ENCODE measurements at regions not wholly inside any gene's neighbourhood (a gene's known extent, or its start where the extent isn't known, plus 50 kb on each side); places are given as distances from the start of the nearest gene placed in this dataset.

DNA sequence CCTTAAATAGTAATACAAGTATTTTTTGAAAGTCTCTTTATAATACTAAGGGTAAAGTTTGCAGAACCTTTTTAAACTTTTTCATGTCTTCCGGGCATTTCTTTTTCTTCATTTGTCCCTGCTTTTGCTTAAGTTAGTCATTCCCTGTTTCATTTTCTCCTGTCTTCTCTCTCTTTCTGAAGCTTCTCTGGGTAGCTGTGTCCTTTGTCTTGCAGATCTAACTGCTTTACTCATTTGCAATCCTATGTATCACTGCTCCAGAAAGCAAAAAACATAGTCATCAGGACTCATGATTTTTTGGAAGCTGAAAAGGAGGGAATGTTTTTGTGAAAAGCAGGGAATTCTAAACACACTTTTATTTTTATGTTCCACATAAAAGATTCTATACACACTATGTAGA lies 301.7 kb downstream of the MRPS30 start:
- H3K4me3 Mint-ChIP-seq, result no peak overlapping the region
- TF ChIP-seq EZH2 (IDR thresholded peaks at IDR 0.05; ENCODE audit: borderline replicate concordance, insufficient read depth, low read depth, low read length, poor library complexity, severe bottlenecking), result no peak
- TF ChIP-seq, protein P1, sequence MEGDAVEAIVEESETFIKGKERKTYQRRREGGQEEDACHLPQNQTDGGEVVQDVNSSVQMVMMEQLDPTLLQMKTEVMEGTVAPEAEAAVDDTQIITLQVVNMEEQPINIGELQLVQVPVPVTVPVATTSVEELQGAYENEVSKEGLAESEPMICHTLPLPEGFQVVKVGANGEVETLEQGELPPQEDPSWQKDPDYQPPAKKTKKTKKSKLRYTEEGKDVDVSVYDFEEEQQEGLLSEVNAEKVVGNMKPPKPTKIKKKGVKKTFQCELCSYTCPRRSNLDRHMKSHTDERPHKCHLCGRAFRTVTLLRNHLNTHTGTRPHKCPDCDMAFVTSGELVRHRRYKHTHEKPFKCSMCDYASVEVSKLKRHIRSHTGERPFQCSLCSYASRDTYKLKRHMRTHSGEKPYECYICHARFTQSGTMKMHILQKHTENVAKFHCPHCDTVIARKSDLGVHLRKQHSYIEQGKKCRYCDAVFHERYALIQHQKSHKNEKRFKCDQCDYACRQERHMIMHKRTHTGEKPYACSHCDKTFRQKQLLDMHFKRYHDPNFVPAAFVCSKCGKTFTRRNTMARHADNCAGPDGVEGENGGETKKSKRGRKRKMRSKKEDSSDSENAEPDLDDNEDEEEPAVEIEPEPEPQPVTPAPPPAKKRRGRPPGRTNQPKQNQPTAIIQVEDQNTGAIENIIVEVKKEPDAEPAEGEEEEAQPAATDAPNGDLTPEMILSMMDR (IDR thresholded peaks at IDR 0.05), result no peak
- H3K4me1 ChIP-seq (ENCODE audit: control insufficient read depth in 2 of 2, insufficient read depth in 2 of 2, low read length in 2 of 2), result no peaks in the 10 kb centered on the region
- no peak overlapping the region for H2AFZ ChIP-seq (ENCODE audit: insufficient read depth, low read depth, low read length, poor library complexity, severe bottlenecking)
- ATAC-seq (ENCODE audit: low read depth), result no peak
- no peaks in the 10 kb centered on the region for H3K27me3 Mint-ChIP-seq
- H4K20me1 ChIP-seq (ENCODE audit: control insufficient read depth, insufficient read depth, low read length, poor library complexity, severe bottlenecking), result no peaks in the 10 kb centered on the region
- H3K9ac ChIP-seq (ENCODE audit: low read length), result no peak overlapping the region
- no peak overlapping the region for H3K4me3 ChIP-seq (ENCODE audit: control extremely low read depth in 1 of 5, extremely low read depth in 1 of 5, insufficient read depth in 1 of 5, low read depth in 2 of 5, low read length in 4 of 5)
- H3K4me1 Mint-ChIP-seq, result no peaks in the 10 kb centered on the region
- H3K27ac ChIP-seq (ENCODE audit: low read length in 2 of 2), result no peak overlapping the region
- H3K27me3 ChIP-seq (replicated peaks in 1 of 4; ENCODE audit: control extremely low read depth in 1 of 4, control insufficient read depth in 3 of 4, insufficient read depth in 4 of 4, low read length in 3 of 4), result no peaks in the 10 kb centered on the region
- no peak overlapping the region for H3K4me2 ChIP-seq (replicated peaks; ENCODE audit: low read depth, low read length, poor library complexity, severe bottlenecking)
- no peak overlapping the region for H3K27ac Mint-ChIP-seq
- no peaks in the 10 kb centered on the region for H3K9me3 ChIP-seq (ENCODE audit: control extremely low read depth in 1 of 3, control insufficient read depth in 2 of 3, insufficient read depth in 1 of 3, low read length in 2 of 3)
- ChIA-PET CTCF (no interaction called here), POLR2A (no interaction called here)
- no peak for DNase-seq
- H3K79me2 ChIP-seq (ENCODE audit: control insufficient read depth, insufficient read depth, low read length), result no peaks in the 10 kb centered on the region
- WGBS (ENCODE audit: insufficient coverage), result no CpG with 5 or more reads among the region's 1 CpG
- intact Hi-C loops (cut with micrococcal nuclease), result no loop called here
- peaks cover 1% of the 10 kb centered on the region for H3K9me3 Mint-ChIP-seq (ENCODE audit: insufficient read depth)
- no peaks in the 10 kb centered on the region for H3K36me3 ChIP-seq (replicated peaks in 1 of 2; ENCODE audit: control extremely low read depth in 1 of 2, control insufficient read depth in 1 of 2, extremely low read depth in 1 of 2, insufficient read depth in 2 of 2, low read length in 1 of 2)

GRCh38 chr5:45113726-45114125 lies 305.0 kb downstream of the MRPS30 start:
- DNase-seq (no peak), ATAC-seq (ENCODE audit: low read depth) (no peak)
- Histone ChIP-seq H3K4me3 (ENCODE audit: control extremely low read depth in 1 of 5, extremely low read depth in 1 of 5, insufficient read depth in 1 of 5, low read depth in 2 of 5, low read length in 4 of 5) (no peak overlapping the region), H3K9ac (ENCODE audit: low read length) (no peak overlapping the region), H2AFZ (ENCODE audit: insufficient read depth, low read depth, low read length, poor library complexity, severe bottlenecking) (no peak overlapping the region), H3K36me3 (replicated peaks in 1 of 2; ENCODE audit: control extremely low read depth in 1 of 2, control insufficient read depth in 1 of 2, extremely low read depth in 1 of 2, insufficient read depth in 2 of 2, low read length in 1 of 2) (no peaks in the 10 kb centered on the region), H3K4me2 (replicated peaks; ENCODE audit: low read depth, low read length, poor library complexity, severe bottlenecking) (no peak overlapping the region), H3K27me3 (replicated peaks in 1 of 4; ENCODE audit: control extremely low read depth in 1 of 4, control insufficient read depth in 3 of 4, insufficient read depth in 4 of 4, low read length in 3 of 4) (no peaks in the 10 kb centered on the region), H4K20me1 (ENCODE audit: control insufficient read depth, insufficient read depth, low read length, poor library complexity, severe bottlenecking) (no peaks in the 10 kb centered on the region), H3K27ac (ENCODE audit: low read length in 2 of 2) (no peak overlapping the region), H3K9me3 (ENCODE audit: control extremely low read depth in 1 of 3, control insufficient read depth in 2 of 3, insufficient read depth in 1 of 3, low read length in 2 of 3) (peaks cover 0 to 4% (median 0%) of the 10 kb centered on the region in 3 donors), H3K4me1 (ENCODE audit: control insufficient read depth in 2 of 2, insufficient read depth in 2 of 2, low read length in 2 of 2) (no peaks in the 10 kb centered on the region), H3K79me2 (ENCODE audit: control insufficient read depth, insufficient read depth, low read length) (no peaks in the 10 kb centered on the region)
- intact Hi-C loops (cut with micrococcal nuclease), result no loop called here
- no CpG with 5 or more reads among the region's 2 CpGs for WGBS (ENCODE audit: insufficient coverage)
- CTCF ChIA-PET, result no interaction called here
- Mint-ChIP-seq H3K4me3 (no peak overlapping the region), H3K27me3 (no peaks in the 10 kb centered on the region), H3K4me1 (no peaks in the 10 kb centered on the region), H3K9me3 (ENCODE audit: insufficient read depth) (no peaks in the 10 kb centered on the region), H3K27ac (no peak overlapping the region)
- POLR2A ChIA-PET, result no interaction called here
- TF ChIP-seq EZH2 (IDR thresholded peaks at IDR 0.05; ENCODE audit: borderline replicate concordance, insufficient read depth, low read depth, low read length, poor library complexity, severe bottlenecking), result no peak
- TF ChIP-seq, protein P1 (IDR thresholded peaks at IDR 0.05), result no peak
